Kidney (tissue), 13 donors: ENCODE measurements at regions not wholly inside any gene's neighbourhood (a gene's known extent, or its start where the extent isn't known, plus 50 kb on each side); places are given as distances from the start of the nearest gene placed in this dataset.
"Not testable (repeated sequence)": the region's sequence is repeated elsewhere in the genome, so short reads cannot be mapped to it uniquely, and the experiment has no call there.

ENCODE experiments used
- DNase-seq, 5 donors: peaks; one replicate each; pipeline ENCODE4 v3.0.0-alpha.2; 2013 to 2020
- FAIRE-seq: peaks from 2 replicates; lab custom pipeline; 2012; peaks lifted over from hg19 to GRCh38; lab: Jason Lieb, UNC
- H3K27ac ChIP-seq, 2 donors: one replicate each; pipeline ENCODE4 v1.7.0; 2013; ENCODE audit warnings: low read depth in 2 of 2, low read length in 2 of 2, inconsistent platforms in 1 of 2
- H3K27me3 ChIP-seq: one replicate; pipeline ENCODE4 v1.7.1; 2013; ENCODE audit warnings: low read length, inconsistent platforms; ENCODE audit not compliant: control insufficient read depth, insufficient read depth
- H3K36me3 ChIP-seq, 3 donors: one replicate each; pipeline versions ENCODE4 v1.7.0 to v1.7.1; 2013; ENCODE audit warnings: low read length in 3 of 3, control low read depth in 1 of 3, inconsistent platforms in 1 of 3; ENCODE audit not compliant: insufficient read depth in 3 of 3, control insufficient read depth in 2 of 3
- H3K4me1 ChIP-seq, 3 donors: one replicate each; pipeline versions ENCODE4 v1.7.0 to v1.7.1; 2013; ENCODE audit warnings: low read length in 3 of 3, inconsistent platforms in 1 of 3, low read depth in 1 of 3; ENCODE audit not compliant: control insufficient read depth in 2 of 3, insufficient read depth in 2 of 3
- H3K4me3 ChIP-seq, 3 donors: one replicate each; pipeline versions ENCODE4 v1.7.0 to v1.8.1; 2013; ENCODE audit warnings: low read length in 3 of 3, control low read depth in 1 of 3, inconsistent platforms in 1 of 3
- H3K9ac ChIP-seq, 3 donors: one replicate each; pipeline versions ENCODE4 v1.7.0 to v1.7.1; 2013; ENCODE audit warnings: low read length in 3 of 3, control low read depth in 1 of 3, inconsistent platforms in 1 of 3
- H3K9me3 ChIP-seq, 3 donors: one replicate each; pipeline versions ENCODE4 v1.7.0 to v1.7.1; 2013; ENCODE audit warnings: low read length in 3 of 3, control low read depth in 1 of 3, inconsistent platforms in 1 of 3; ENCODE audit not compliant: control insufficient read depth in 2 of 3, insufficient read depth in 1 of 3
- intact Hi-C: fragments of 100-400 bp; cut with DNase I; formaldehyde crosslinking; loops from one replicate; pipeline ENCODE4 v1.11.1; 2022
- TF ChIP-seq, protein P1 (sequence below): IDR thresholded peaks from 3 replicates; pipeline ENCODE4 v1.5.1; 2012; ENCODE audit warnings: mild to moderate bottlenecking, moderate library complexity, borderline replicate concordance; ENCODE audit not compliant: insufficient read depth; ENCODE audit errors: extremely low read depth
- donor health status: control.
- donor health status: control.
- donor health status: control.
- donor health status: control.
- donor health status: control.
- donor health status: DM: yes; HTN: yes; CAD: no.
- donor health status: Normal renal cell carcinoma (clear cell type).

DNA sequence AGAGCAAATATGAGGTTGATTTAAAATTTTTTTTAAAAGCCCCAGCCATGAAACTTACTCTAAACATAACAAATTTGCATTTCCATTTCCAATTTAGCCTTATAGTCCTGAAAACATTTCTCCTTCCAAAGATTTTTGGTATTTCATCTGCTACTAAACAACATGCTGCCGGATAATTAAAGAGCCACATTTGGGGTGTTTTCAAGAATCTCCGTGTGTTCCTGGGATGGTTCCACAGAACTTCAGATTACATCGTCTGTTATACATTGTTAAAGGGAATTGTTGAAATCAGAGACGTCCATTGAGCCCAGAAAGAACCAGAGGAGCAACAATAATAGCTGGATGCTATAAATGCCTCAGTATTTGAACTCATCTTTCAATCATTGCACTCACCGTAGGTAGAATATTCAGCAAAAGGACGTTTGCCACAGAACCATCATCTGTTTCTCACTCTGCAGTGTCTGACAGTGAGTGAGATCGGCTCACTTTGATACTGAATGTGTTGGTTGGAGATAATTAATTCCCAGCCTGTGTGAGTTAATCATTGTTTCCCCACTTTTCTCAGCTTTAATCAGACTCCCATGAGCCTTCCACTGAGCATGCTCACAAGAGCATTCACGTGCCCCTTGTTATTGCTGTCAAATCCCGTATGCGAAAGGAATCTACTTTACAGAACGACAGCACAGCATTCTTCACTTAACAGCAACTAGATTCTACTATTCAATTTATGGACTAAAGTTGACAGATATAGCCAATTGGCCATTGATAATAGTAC is 128.4 kb upstream of the PALS2 start:
- intact Hi-C loops: no loop called here
- Histone ChIP-seq H3K27ac (peak overlapping the region in 1 of 2 donors; percentile 59), H3K4me1 (no peaks in the 10 kb centered on the region), H3K9me3 (no peaks in the 10 kb centered on the region), H3K4me3 (peak overlapping the region; percentile 42 to 80 (median 79)), H3K27me3 (no peaks in the 10 kb centered on the region), H3K9ac (peak overlapping the region in 1 of 3 donors; percentile 62), H3K36me3 (no peaks in the 10 kb centered on the region)
- DNase-seq (peak in 2 of 5 donors; percentile 37 to 61), FAIRE-seq (peak; percentile 8)
- TF ChIP-seq, protein P1, sequence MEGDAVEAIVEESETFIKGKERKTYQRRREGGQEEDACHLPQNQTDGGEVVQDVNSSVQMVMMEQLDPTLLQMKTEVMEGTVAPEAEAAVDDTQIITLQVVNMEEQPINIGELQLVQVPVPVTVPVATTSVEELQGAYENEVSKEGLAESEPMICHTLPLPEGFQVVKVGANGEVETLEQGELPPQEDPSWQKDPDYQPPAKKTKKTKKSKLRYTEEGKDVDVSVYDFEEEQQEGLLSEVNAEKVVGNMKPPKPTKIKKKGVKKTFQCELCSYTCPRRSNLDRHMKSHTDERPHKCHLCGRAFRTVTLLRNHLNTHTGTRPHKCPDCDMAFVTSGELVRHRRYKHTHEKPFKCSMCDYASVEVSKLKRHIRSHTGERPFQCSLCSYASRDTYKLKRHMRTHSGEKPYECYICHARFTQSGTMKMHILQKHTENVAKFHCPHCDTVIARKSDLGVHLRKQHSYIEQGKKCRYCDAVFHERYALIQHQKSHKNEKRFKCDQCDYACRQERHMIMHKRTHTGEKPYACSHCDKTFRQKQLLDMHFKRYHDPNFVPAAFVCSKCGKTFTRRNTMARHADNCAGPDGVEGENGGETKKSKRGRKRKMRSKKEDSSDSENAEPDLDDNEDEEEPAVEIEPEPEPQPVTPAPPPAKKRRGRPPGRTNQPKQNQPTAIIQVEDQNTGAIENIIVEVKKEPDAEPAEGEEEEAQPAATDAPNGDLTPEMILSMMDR: no peak

DNA sequence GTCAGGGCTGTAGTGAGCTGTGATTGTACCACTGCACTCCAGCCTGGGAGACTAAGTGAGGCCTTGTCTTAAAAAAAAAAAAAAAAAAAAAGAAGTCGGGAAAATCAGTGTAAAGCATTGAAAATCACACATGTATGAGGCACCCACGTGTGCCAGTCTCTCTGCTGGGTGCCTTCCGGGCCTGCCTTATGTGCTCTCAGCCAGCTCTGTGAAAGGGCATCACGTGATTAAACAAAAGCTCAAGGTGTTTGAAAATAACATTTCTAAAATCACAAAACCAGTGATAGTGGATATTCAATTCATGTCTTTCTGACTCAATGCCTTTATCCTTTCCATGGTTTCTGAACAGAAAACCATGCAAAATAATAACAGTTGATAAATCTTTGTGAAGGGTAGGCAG is 125.2 kb upstream of the PALS2 start:
- no peaks in the 10 kb centered on the region for H3K36me3 ChIP-seq
- H3K9me3 ChIP-seq: no peaks in the 10 kb centered on the region
- FAIRE-seq: no peak
- no peaks in the 10 kb centered on the region for H3K4me1 ChIP-seq
- H3K4me3 ChIP-seq: no peak overlapping the region
- no peak for DNase-seq
- no peak overlapping the region for H3K27ac ChIP-seq
- intact Hi-C loops: no loop called here
- H3K27me3 ChIP-seq: no peaks in the 10 kb centered on the region
- H3K9ac ChIP-seq: no peak overlapping the region
- TF ChIP-seq, protein P1: no peak

DNA sequence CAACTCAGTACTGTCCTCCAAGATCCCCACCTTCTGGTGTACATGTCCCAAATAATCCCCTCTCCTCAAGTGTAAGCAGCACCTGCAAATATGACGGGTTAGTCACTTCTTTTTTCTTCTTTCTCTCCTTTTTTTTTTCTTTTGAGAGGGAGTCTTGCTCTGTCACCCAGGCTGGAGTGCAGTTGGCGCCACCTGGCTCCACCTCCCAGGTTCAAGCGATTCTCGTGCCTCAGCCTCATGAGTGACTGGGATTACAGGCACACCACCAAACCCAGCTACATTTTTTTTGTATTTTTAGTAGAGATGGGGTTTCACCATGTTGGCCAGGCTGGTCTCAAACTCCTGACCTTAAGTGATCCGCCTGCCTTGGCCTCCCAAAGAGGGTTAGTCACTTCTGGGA is 123.8 kb upstream of the PALS2 start:
- H3K4me1 ChIP-seq, intact Hi-C loops, H3K27me3 ChIP-seq, H3K9me3 ChIP-seq, DNase-seq, H3K9ac ChIP-seq, H3K36me3 ChIP-seq, FAIRE-seq, H3K27ac ChIP-seq, H3K4me3 ChIP-seq: not testable (repeated sequence)

DNA sequence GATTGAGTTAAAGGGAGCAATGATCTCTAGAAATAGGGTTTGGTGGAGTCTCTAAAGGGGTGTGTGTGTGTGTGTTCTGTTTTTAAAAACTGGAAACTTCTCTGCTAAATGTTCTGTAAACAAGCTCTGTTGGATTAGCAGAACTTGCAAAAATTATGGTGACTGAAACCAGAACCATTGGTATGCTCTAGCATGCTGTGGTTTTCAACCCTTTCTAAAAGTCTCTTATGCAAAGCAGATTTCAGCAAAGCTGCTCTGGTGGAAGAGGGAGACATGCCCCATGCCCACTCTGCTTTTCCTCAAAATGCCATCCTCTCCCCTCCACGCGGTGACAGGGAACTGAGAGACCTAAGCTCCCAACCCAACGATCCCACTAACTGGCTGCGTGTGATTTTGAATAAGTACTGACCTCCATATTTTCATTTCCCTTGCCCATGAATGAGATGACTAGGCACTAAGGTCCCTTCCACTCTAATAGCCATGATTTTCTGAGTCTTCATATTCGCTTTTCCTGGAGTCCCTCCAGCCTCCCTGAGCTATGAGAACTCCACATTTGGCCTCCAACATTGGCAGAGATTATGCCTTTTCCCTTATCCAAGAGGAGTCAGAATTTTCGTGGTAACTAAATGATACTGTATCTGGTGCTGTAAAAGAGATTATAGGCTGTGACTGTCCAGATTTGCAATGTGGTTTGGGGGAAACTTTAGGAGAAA is 117.3 kb upstream of the PALS2 start:
- TF ChIP-seq, protein P1: no peak
- intact Hi-C loops: no loop called here
- Histone ChIP-seq H3K9me3 (no peaks in the 10 kb centered on the region), H3K27me3 (no peaks in the 10 kb centered on the region), H3K27ac (no peak overlapping the region), H3K4me3 (no peak overlapping the region), H3K9ac (no peak overlapping the region), H3K4me1 (peaks cover 0 to 7% (median 5%) of the 10 kb centered on the region in 3 donors), H3K36me3 (no peaks in the 10 kb centered on the region)
- DNase-seq (no peak), FAIRE-seq (no peak)
